Renal cortical epithelial cell (primary cell): ENCODE measurements at regions not wholly inside any gene's neighbourhood (a gene's known extent, or its start where the extent isn't known, plus 50 kb on each side); places are given as distances from the start of the nearest gene placed in this dataset.

ENCODE experiments used
- DNase-seq: peaks from one replicate; pipeline ENCODE4 v3.0.0-alpha.2; 2011; ENCODE audit warnings: low read depth

DNA sequence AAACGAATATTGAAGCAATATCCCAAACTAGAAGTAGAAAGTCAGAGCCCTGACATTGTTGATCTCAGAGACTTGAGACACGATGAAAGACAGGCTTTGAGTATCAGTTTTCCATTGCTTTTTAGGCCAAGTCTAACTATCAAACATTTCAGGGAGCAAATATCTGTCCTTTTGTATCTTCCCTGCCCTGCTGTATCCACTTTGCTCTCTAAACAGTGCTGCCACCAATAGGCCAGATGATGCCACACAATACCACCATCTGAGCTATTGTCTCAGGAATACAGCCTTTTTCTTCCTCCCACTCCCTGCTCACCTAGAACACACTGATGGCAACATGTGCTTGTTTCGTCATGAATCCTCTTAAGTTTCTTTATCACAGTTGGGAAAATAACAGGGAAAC is 62.6 kb upstream of the SPAG17 start:
- DNase-seq, result peak; percentile 26

DNA sequence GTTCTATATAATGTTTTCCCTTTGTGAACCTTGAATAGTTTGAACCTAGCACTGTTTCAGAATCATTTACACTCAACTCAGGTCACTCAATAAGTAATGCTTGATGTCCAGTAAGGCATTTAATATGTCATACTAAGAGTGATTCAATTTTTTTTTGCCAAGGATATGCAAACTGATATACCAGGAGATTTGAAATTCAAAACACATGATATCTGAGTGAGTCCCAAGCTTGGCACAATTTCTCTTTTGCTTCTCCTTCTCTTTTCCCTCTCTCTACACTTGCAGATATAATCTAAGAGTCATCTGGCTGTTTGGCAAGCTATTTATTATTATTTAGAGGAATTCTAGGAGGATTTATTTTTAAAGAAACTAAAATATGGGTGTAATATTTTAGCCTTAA is 61.6 kb upstream of the SPAG17 start:
- DNase-seq, result no peak

- DNase-seq, result no peak
Observed at GRCh38 chr1:118244194-118244593, 59.2 kb upstream of the SPAG17 start.

DNA sequence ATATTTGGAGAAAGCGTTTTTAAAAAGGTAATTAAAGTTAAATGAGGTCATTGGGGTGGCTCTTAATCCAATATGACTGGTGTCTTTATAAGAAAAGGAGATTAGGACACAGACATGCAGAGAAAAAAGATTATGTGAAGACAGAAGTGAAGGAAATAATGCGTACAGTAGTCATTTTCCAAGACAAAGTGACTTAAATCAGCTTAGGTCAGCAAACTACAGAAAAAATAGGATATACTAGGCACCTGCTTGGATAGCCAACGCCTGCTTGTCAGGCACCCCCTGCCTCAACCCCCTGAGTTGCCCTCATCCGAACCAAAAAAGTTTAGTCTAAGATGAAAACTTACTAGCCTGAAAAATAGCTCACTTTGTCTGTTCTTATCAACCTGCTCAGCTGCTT is 58.2 kb upstream of the SPAG17 start:
- no peak for DNase-seq
